NCI-H1694 (cell line): ENCODE measurements at regions not wholly inside any gene's neighbourhood (a gene's known extent, or its start where the extent isn't known, plus 50 kb on each side); places are given as distances from the start of the nearest gene placed in this dataset.

Source experiments
- DNase-seq: peaks from one replicate; lab custom pipeline; 2025; lab: John Stamatoyannopoulos, UW

DNA sequence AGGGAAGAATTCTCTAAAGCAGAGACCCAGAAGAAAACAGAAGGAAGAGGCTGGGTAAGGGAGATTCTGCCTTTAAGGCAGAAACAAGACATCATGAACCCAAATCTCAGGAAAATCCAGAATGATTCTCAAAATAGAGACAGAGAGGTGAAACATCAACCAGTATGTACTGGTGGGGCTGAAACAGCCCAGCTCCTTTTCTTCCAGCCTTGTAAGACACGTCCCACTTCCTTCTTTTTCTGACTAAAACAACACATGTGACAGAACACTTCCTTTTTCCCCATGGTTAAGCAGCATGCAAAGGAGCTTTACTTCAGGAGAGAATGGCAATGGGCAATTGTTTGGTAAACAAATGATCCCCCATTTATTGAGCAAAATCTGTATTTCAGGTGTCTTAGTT, 230.8 kb upstream of the NR4A3 start:
- no peak for DNase-seq

DNA sequence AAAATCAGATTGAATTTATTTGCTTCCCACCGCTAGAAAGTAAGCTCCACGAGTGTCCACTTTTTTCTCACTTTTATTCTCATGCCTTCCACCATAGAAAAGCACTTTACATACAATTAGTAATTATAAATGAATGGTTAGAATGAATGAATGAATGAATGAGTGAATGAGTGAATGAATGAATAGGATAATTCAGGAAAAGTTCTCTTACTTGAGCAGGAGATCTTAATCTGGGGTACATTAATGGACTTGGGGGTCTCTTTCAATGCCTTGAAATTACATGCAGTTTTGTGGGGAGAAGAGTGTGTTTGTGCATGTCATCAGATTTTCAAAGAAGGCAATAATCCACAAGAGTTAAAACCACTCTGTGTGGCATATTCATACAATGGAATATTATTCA, 229.9 kb upstream of the NR4A3 start:
- DNase-seq, result no peak

DNA sequence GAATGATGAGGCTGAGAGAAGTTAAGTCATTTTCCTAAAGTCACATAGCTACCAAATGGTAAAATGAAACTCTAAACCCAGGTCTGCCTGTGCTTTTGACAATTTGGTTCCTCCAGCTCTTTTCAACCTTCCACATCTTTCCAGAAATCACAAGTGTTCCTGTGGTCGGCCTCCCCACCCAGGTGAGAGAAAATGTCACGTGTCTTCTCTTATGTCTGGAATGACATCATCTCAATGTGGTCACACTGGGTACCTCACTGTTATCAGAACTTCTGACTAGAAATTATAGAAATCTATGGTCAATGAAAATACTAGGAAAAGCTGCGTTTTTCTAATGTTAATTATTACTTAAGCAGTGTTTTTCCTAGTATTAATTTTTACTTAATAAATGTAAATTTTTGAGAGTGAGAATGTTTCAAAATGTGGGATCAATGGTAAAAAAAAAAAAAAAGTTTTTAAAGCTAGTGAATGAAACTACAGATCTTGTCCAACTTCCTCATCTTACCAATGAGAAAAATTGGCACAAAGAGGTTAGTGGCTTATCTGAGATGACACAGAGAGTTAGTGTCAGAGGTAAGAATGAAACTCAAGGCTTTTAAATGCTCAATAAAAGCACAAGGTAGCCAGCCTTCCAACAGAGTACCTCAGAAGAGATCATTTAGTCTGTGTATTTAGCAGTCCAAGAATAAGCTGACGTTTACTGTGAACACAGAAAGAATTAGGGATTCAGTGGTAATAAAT, 228.7 kb upstream of the NR4A3 start:
- DNase-seq, result no peak

DNA sequence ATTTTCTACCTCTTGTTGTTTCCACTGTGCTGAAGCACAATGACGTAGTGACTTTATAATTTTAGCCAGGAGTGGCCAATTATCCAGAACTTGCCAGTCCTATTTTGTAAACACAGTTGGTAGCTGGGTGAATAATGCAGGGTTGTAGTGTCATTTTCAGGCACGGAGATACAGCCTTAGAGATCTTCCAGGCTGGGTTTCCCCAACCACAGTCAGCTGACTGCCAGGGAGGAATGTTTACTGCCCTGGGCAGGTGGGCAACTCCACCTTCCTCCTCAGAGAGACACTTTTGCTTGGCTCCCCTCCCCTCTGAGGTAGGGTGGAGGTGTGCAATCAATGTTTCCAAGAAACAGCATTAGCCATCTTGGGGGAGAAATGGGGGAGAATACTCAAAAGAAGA, 228.1 kb upstream of the NR4A3 start:
- DNase-seq, result no peak

DNA sequence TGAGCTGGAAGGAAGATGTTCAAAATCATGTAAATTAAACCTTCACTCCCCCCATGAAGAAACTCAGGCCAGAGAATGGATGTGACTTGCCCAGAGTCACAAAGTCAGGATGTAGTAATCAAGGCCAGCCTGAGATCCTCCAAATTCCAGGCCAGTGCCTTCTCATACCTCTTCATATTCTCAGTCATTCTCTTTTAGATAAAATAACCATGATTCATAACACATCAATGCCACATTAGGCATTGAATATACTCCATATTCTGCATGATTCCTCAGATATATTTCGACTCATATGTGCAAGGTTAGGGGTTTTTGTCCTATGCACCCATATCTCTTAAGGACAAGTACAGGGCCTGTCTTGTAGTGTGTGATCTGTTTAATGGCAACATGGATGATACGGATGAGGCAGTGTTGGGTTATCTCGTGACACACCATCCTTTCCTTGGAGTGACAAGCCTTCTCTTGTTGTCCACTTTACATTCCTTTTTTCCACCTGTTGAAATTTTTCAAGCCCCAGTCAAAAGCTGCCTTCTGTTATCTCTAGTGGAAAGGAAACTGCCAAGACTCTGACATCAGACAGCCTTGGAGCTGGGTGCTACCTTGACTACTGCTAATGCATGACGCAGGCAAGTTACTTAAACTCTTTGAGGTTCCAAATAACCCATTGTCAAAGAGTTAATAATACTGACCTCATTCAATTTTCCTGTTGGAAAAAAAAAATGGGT, 227.5 kb upstream of the NR4A3 start:
- no peak for DNase-seq

DNA sequence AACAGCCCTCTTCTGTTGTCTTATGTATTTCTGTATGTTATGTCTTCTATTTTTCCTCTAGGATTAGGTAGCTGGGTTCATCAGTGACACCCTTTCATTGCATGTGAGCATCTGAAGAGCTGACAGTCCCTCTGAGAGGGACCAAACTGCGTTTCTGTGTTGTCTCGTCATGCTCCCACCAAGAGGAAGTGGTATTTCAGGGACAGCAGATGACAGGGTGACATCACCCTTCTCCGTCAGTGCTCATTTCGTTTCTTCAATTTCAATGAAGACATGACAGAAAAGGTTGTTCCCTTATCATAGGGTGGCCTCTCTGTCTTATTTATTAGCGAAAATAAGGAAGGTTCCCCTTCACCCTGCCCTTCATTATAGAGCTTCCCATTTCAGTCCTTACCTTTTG, 225.9 kb upstream of the NR4A3 start:
- DNase-seq, result no peak

DNA sequence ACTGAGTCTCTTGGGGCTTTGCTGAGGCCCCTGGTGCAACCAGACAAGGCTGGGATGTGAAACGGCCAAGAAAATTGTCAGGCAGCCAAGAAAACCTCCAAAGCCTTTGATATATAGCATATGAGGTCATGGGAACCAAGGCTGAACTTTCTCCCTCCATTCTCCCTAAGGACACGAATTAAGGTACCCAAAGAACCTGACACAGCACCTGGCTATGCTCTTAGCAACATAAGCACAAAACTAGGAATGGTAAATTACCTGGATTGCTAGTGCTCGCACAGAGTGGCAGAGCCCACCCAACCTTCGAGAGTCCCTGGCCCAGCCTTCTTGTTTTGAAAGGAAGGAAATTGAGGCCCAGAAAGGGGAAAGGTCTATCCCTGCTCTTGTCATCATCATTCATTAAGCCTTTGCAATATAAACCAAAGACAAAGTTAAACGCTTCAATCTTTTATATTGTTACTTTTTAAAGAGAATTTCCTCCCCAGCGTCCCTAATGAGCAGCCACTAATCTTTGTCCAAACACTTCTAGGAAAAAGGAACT, 220.0 kb upstream of the NR4A3 start:
- no peak for DNase-seq

DNA sequence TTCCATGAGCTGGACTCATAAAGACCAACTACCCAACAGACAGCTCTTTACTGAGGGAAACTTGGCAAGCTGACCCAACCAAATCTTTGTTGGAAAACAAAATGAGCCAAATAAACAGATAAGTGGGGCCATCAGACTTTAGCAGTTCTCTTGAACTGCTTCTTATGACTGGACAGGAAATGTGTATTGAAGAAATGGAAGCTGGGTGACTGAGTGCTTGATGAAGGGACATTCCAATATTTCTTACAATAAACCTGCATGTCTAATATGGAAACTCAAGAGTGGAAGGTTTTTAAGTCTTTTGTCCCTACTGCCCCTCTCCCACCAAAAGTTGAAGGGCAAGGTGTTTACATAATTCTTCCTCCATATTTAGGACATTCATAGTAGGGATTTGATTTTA, 218.8 kb upstream of the NR4A3 start:
- no peak for DNase-seq

DNA sequence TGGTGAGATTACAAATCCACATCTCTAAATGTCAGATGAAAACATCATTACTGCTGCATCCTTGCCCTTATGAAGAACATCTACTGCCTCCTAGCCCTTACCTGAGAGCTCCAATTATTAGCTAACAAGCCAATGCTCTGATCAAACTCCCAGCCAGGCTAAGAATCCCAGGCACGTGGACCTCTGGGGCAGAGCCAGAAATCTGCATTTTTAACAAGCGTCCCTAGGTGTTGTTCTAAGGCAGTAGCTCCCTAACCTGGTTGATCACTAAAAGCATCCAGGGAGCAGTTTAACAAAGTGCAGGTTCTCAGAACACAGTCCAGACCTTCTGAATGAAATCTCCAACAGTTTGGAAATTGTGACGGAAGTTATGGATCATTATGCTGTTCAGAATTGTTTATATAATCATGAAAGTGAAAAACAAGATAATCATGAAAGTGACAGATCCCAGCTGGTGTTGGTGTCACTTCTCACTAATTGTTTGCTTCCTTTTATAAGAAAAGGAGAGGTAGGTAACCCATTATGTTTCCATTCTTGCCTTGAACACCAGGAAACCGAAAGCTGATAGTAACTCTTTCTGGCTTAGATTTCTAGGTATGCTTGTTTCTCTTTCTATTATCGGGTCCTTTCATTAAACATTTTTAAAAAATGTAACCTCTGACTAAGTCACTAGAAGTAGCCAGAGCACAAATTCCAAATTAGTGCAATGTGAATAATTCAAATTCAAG, 216.5 kb upstream of the NR4A3 start:
- no peak for DNase-seq

DNA sequence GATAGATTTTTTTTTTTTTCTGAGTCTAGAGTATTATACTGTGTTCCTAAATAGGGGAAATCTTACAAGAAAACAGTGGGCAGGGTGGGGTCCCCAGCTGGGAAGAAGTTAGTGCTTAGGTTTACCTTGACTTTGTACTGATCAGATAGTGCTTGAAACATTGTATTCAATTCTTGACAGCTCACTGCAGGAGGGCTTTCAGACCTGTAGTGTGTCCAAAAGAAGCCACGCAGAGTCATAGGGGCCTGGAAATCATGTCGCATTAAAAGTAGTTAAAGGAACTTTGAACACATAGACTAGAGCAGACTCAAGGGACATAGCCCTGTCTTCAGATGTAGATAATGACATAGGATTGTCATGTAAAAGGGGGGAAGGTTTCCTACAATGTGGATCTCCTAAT, 215.4 kb upstream of the NR4A3 start:
- no peak for DNase-seq

DNA sequence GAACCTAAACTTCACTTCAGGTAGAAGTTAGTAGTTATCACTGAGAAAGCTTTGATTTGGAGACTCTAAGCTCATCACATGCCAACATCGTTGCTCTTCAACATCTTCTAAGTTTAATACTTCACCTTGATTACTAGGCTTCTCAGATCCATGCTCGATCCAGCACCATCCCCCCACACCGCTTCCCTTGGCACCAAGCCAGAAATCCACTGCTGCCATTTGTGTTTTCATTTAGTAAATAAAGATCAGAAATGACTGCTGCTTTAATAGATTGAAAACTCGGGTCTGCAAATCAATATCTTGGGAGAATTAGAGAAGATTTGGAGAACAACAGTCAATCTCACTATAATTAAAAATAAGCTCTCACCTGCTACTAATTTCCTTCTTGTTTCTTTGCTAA, 214.7 kb upstream of the NR4A3 start:
- no peak for DNase-seq

DNA sequence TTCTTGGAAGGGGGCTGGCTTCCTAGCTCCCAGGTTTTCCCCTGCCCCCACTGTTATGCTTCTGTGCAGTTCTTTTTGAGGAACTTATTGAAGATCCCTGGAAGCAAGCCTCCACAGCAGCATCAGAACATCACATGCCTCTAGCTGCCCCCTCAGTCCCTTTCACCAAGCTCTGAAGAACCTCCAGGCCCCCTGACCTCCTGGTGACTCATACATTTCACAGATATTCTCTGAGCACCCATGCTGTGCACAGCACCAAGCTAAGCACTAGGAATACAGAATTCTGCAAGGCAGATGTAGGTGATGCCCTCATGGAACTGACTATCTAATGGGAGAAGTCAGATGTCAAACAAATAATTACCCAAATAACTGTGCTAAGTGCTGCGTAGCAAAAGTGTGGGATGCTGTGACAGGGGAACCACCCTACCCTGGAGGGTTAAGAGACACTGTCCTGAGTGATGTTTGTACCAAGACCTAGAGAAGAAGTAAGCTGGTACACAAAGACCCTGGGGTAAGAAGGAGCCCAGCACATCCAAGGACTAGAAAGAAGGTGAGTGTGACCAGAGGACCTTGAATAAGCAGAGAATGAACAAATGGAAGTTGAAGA, 213.7 kb upstream of the NR4A3 start:
- no peak for DNase-seq

DNA sequence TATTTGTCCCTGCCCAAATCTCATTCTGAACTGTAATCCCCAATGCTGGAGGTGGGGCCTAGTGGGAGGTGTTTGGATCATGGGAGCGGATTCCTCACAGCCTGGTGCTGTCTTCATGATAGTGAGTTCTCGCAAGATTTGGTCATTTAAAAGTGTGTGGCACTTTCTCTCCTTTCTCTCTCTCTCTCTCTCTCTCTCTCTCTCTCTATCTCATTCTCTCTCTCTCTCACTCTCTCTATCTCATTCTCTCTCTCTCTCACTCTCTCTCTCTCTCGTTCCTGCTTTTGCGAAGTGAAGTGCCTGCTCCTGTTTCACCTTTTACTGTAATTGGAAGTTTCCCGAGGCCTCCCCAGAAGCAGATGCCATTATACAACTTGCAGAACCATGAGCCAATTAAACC, 207.3 kb upstream of the NR4A3 start:
- no peak for DNase-seq

DNA sequence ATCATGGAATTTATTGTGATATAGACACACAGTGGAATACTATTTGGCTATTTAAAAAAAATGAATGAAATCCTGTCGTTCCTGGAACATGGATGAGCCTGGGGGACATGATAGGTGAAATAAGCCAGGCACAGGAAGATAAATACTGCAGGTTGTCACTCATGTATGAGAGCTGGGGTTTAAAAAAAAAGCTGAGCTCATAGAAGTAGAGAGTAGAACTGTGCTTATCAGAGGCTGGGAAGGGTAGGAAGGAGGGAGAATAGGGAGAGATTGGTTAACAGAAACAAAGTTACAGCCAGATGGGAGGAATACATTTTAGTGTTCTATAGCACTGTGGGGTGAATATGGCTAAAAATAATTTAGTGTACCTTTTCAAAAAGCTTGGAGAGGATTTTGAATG, 200.6 kb upstream of the NR4A3 start:
- no peak for DNase-seq

DNA sequence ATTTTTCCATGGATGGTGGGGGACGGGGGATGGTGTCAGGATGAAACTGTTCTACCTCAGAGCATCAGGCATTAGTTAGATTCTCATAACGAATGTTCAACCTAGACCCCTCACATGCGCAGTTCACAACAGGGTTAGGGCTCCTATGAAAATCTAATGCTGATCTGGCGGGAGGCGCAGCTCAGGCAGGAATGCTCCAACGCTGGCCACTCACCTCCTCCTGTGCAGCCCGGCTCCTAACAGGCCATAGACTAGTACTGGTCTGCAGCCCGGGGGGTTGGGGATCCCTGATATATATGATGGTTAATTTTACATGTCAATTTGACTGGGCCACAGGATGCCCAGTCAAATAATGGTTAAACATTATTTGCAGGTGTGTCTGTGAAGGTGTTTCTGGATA, 199.0 kb upstream of the NR4A3 start:
- no peak for DNase-seq

DNA sequence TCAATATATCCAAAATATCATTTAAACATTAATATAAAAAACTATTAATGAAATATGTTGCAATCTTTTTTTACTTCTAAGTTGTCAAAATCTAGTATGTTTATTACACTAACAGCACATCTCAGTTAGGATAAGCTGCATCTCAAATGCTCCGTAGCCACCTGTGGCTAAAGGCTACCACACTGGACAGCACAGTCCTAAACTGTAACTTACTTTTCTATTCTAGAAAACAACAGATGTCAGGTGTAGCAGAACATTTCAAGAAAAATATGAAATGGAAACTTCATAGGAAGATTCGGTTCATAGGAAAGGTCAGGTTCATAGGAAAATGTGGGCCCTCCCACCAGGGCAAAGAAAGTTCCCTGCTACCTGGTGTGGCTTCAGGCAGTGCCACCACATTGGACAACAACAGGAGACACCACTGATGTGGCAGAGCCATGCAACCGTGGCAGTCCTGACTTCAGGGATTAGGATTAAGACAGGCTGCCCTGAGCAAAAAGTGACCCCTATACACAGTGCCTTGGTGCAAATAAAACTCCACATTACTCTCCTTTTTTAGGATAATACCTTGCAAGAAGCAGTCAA, 197.8 kb upstream of the NR4A3 start:
- DNase-seq, result no peak

DNA sequence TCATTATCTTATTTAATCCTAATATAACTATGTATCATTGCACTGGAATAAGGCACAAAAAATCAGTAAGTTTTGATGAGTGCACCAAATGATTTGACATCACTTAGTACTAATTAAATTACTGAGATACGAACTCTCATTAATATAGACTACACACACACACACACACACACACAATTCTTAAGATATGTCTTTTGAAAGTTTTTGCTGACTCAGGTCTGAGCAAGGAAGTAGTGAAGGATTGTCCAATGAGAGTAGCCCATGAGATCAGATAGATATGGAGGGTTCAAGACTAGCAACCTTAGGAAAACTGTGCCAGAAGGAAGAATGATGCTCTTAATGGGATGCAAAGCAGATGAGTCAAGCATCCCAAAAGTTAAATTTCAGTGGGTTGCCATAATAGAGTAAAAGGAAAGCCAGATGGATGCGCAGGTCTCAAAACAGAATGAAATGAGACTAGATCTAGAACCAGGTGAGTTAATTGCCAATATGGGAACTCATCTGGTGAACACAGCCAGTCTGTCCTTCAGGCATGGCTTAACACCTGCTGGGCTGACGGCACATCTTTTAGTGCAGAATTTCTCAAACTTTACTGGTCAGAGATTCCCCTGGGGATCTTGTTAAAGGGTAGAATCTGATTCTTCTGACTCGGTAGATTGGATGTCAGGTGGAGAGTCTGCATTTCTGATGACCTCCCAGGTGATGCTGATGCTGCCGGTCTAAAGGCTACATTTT, 197.0 kb upstream of the NR4A3 start:
- DNase-seq, result no peak

DNA sequence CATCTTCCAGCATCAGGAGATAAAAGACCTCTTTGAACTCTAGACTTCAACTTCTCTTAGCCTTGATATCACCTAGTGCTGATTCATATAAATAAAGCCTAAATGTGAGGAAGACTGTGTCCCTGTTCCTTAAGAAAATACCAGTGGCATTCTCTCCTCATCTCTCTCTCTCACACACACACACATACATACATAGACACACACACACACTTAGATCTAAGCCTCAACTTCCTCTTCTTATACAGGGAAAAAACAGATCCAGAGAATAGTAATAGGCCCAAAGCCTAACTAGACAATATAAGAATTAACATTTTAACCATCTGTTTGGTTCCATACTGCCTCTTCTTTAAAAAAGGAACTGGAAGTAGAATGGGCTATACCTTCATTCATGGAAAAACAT, 195.3 kb upstream of the NR4A3 start:
- no peak for DNase-seq

DNA sequence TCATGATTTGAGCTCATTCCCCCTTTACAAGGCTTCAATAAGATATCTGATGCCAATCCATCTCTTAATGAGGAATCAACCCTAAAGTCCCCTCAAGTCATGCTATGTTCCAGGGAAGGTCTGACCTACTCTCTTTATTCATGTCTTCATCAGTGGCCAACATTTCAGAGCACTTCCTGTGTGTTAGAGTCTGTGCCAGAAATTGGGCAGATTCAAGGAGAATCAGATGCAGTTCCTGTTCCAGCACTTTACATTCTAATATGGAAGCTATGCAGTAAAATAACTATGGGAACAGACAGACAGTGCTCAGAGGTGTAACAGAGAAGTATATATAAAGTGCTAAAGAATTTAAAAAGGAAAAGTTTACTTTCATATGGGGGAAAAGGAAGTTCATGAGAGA, 193.4 kb upstream of the NR4A3 start:
- no peak for DNase-seq

DNA sequence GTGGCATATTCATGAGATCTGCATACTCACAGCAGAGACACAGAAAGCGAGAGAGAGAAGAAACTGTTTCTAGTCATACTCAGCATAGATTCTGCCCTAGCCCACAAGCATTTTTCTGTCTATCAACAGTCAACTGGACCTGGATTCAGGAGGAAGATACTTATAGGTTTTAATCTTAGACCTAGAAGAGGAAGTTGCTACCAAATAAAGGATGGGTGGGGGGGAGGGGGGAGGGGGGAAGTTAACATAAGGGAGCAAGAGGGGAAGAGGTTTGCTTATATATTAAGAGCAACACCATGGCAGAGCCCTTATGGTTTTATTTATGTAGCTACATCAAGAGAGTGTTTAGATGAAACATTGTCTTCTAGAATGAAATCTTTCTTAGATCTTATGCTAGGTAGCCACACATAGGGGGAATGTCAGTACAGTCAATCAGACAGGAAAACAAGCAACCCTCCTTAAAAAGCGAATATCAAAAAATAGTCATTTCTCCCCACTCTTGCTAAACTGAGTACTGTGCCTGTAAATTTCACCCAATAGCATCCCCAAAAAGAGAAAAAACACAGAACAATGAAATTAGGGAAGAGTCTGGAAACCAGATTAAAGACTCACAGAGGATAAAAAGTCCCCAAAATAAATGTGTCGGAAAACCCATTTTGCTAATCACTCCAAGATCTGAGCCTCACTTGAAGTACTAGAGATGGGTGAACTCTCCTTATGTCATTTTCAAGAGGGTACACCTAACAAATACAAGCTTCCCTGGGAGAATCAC, 192.7 kb upstream of the NR4A3 start:
- no peak for DNase-seq
